Thyroid gland (tissue), 4 donors: ENCODE measurements at regions not wholly inside any gene's neighbourhood (a gene's known extent, or its start where the extent isn't known, plus 50 kb on each side); places are given as distances from the start of the nearest gene placed in this dataset.

Source experiments
- CTCF ChIP-seq, 6 experiments: fragments of 200-600 bp in 3 of 6; fragments of 450-650 bp in 3 of 6; sonication (generic) in 3 of 6; IDR thresholded peaks; one replicate each; pipeline ENCODE4 v1.5.1; 2016 to 2019; ENCODE audit warnings: antibody characterized with exemption in 6 of 6, mild to moderate bottlenecking in 2 of 6, inconsistent platforms in 1 of 6, moderate library complexity in 1 of 6
- POLR2A ChIP-seq, 2 donors: fragments of 450-650 bp; IDR thresholded peaks; one replicate each; pipeline ENCODE4 v1.6.1; 2017; ENCODE audit warnings: antibody characterized with exemption in 2 of 2, mild to moderate bottlenecking in 2 of 2, moderate library complexity in 1 of 2

GRCh38 chr9:87085521-87085920 is 138.2 kb upstream of the GAS1 start:
- TF ChIP-seq CTCF (IDR thresholded peaks at IDR 0.05) = no peak
- TF ChIP-seq POLR2A (IDR thresholded peaks at IDR 0.05) = no peak
